A673 (cell line): ENCODE measurements at regions not wholly inside any gene's neighbourhood (a gene's known extent, or its start where the extent isn't known, plus 50 kb on each side); places are given as distances from the start of the nearest gene placed in this dataset.

Source experiments
- EZH2 ChIP-seq: fragments of 200-600 bp; sonication (generic); IDR thresholded peaks from 2 replicates; pipeline ENCODE4 v1.6.1; 2017; ENCODE audit warnings: borderline replicate concordance, low read depth, mild to moderate bottlenecking, mixed read lengths, antibody characterized with exemption, low read length; ENCODE audit not compliant: poor library complexity, severe bottlenecking
- TF ChIP-seq, protein P1 (sequence below): fragments of 300-800, 200-600 bp; sonication (generic); conservative IDR thresholded peaks from 2 replicates; pipeline ENCODE4 v1.5.1; 2017; ENCODE audit warnings: low read depth, mild to moderate bottlenecking, antibody characterized with exemption, low read length, moderate library complexity, mixed read lengths

DNA sequence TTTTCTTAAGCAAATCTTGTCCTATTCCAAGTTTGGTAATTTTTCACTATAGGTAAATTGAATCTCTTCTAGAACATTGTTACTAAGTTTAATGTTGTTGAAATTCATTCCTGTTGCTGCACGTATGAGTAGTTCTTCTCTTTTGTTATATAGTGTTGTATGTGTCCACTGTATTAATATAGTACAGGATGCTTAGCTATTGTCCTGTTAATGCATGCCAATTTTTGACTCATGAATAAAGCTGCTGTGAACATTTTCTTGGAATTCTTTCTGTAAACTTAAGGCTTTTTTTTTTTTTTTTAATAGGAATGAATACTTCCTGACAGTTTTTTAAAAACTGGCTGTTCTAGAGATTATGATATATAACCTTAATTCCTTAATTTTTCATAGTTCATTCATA is 326.9 kb downstream of the SLC4A3 start:
- TF ChIP-seq, protein P1, sequence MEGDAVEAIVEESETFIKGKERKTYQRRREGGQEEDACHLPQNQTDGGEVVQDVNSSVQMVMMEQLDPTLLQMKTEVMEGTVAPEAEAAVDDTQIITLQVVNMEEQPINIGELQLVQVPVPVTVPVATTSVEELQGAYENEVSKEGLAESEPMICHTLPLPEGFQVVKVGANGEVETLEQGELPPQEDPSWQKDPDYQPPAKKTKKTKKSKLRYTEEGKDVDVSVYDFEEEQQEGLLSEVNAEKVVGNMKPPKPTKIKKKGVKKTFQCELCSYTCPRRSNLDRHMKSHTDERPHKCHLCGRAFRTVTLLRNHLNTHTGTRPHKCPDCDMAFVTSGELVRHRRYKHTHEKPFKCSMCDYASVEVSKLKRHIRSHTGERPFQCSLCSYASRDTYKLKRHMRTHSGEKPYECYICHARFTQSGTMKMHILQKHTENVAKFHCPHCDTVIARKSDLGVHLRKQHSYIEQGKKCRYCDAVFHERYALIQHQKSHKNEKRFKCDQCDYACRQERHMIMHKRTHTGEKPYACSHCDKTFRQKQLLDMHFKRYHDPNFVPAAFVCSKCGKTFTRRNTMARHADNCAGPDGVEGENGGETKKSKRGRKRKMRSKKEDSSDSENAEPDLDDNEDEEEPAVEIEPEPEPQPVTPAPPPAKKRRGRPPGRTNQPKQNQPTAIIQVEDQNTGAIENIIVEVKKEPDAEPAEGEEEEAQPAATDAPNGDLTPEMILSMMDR: no peak
- no peak for TF ChIP-seq EZH2
